Caco-2 (cell line): ENCODE measurements at regions not wholly inside any gene's neighbourhood (a gene's known extent, or its start where the extent isn't known, plus 50 kb on each side); places are given as distances from the start of the nearest gene placed in this dataset.

ENCODE experiments used
- BruUV-seq: library from RNA; stranded (reverse); fragments of 400-500 nt; replicated peaks from 2 replicates; lab custom pipeline; 2021; lab: Mats Ljungman, UMichigan
- CTCF ChIA-PET: fragments of 300-600 bp; sonication (Branson Sonifier 250); formaldehyde crosslinking; loops from one replicate; lab custom pipeline; 2022; ENCODE audit warnings: antibody characterized with exemption; lab: Charles Lee
- POLR2A ChIA-PET: fragments of 300-600 bp; sonication (Branson Sonifier 250); formaldehyde crosslinking; loops from one replicate; lab custom pipeline; 2022; ENCODE audit warnings: antibody characterized with exemption; lab: Charles Lee
- DNase-seq, 2 experiments: peaks; one replicate each; pipeline versions ENCODE4 v3.0.0 to v3.0.0-alpha.2; 2020 to 2022
- H3K27me3 ChIP-seq: replicated peaks from 2 replicates; pipeline ENCODE4 v1.6.0; 2011; ENCODE audit warnings: low read length; ENCODE audit not compliant: control insufficient read depth, insufficient read depth
- H3K36me3 ChIP-seq: 2 replicates; pipeline ENCODE4 v1.5.1; 2011; ENCODE audit warnings: low read length; ENCODE audit not compliant: control insufficient read depth, insufficient read depth
- H3K4me1 ChIP-seq: fragments of 250-450 bp; sonication (Bioruptor Pico); 2 replicates; pipeline ENCODE4 v1.5.1; 2020; ENCODE audit warnings: mild to moderate bottlenecking
- H3K4me3 ChIP-seq: 2 replicates; pipeline ENCODE4 v1.5.1; 2011; ENCODE audit warnings: low read depth, mild to moderate bottlenecking, control low read depth, low read length
- H3K9me3 ChIP-seq: fragments of 250-450 bp; sonication (Bioruptor Pico); 2 replicates; pipeline ENCODE4 v1.5.1; 2020; ENCODE audit warnings: mild to moderate bottlenecking, moderate library complexity
- H3K27ac Mint-ChIP-seq: one replicate; pipeline ENCODE4 v1.8.0; 2022; ENCODE audit warnings: mixed read lengths; ENCODE audit not compliant: unreplicated experiment
- H3K27me3 Mint-ChIP-seq: one replicate; pipeline ENCODE4 v1.8.0; 2022; ENCODE audit warnings: mixed read lengths; ENCODE audit not compliant: insufficient read depth, unreplicated experiment
- H3K36me3 Mint-ChIP-seq: one replicate; pipeline ENCODE4 v1.8.0; 2022; ENCODE audit warnings: mild to moderate bottlenecking, mixed read lengths; ENCODE audit not compliant: insufficient read depth, unreplicated experiment
- H3K4me1 Mint-ChIP-seq: one replicate; pipeline ENCODE4 v1.8.0; 2022; ENCODE audit warnings: low read depth, mixed read lengths; ENCODE audit not compliant: unreplicated experiment
- H3K4me3 Mint-ChIP-seq: one replicate; pipeline ENCODE4 v1.8.0; 2022; ENCODE audit warnings: mild to moderate bottlenecking, moderate library complexity, mixed read lengths; ENCODE audit not compliant: unreplicated experiment
- H3K9me3 Mint-ChIP-seq: one replicate; pipeline ENCODE4 v1.8.0; 2022; ENCODE audit warnings: mixed read lengths; ENCODE audit not compliant: unreplicated experiment
- intact Hi-C: fragments of 100-400 bp; cut with micrococcal nuclease; formaldehyde crosslinking; loops from one replicate; pipeline ENCODE4 v1.10.0; 2022; ENCODE audit not compliant: unreplicated experiment
- TF ChIP-seq, protein P1 (sequence below), 2 experiments: fragments of 200-600 bp in 1 of 2; IDR thresholded peaks; 1 replicate in 1 of 2; 2 replicates in 1 of 2; pipeline versions ENCODE4 v1.5.1 to v1.8.0; 2011 to 2022; ENCODE audit warnings: antibody characterized with exemption in 1 of 2, control low read depth in 1 of 2, inconsistent platforms in 1 of 2, low read depth in 1 of 2, low read length in 1 of 2, mild to moderate bottlenecking in 1 of 2, moderate library complexity in 1 of 2; ENCODE audit not compliant: insufficient read depth in 1 of 2, severe bottlenecking in 1 of 2, unreplicated experiment in 1 of 2

DNA sequence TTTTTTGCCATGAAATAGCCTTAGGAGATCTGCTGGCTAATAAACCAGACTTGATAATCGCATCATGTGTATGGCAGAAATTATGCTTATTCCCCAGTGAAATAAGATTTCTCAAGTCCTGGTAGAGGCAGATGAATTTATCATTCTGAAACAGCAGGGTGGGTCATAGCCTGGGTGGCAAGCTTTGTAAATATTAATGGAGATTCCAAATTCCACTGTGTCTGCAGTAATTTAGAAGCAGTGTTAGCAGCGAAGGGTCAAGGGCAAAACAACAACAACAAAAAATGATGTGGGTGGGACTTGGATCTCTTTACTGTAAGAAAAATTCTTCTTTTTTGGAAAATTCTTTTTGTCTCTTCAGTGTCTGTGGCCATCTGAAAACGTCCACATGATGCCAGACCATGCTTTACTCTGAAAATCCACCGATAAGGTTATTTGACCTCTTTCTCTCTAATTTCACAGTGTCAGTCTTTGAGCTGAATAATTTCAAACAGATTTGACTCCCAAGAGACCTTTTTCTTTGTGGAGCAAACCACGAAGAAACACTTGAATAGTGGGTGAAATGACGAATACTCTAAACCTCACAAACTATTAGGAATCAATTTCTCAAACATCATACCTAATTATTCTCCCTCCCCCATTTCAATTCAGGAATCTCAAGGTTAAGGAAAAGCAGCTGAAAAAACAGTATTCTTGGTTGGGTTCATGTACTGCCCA lies 106.0 kb upstream of the RPS23 start:
- no peaks in the 10 kb centered on the region for H3K36me3 ChIP-seq
- CTCF ChIA-PET = no interaction called here
- H3K27me3 ChIP-seq = no peaks in the 10 kb centered on the region
- H3K9me3 Mint-ChIP-seq = peaks cover 47% of the 10 kb centered on the region
- H3K27me3 Mint-ChIP-seq = no peaks in the 10 kb centered on the region
- H3K4me3 ChIP-seq = no peak overlapping the region
- POLR2A ChIA-PET = no interaction called here
- peaks cover 39% of the 10 kb centered on the region for H3K4me1 Mint-ChIP-seq
- peaks cover 32% of the 10 kb centered on the region for H3K36me3 Mint-ChIP-seq
- no TSS peak for BruUV-seq
- H3K4me1 ChIP-seq = peaks cover 23% of the 10 kb centered on the region
- H3K9me3 ChIP-seq = peaks cover 18% of the 10 kb centered on the region; the same call in 1 of the 2 replicates
- TF ChIP-seq, protein P1, sequence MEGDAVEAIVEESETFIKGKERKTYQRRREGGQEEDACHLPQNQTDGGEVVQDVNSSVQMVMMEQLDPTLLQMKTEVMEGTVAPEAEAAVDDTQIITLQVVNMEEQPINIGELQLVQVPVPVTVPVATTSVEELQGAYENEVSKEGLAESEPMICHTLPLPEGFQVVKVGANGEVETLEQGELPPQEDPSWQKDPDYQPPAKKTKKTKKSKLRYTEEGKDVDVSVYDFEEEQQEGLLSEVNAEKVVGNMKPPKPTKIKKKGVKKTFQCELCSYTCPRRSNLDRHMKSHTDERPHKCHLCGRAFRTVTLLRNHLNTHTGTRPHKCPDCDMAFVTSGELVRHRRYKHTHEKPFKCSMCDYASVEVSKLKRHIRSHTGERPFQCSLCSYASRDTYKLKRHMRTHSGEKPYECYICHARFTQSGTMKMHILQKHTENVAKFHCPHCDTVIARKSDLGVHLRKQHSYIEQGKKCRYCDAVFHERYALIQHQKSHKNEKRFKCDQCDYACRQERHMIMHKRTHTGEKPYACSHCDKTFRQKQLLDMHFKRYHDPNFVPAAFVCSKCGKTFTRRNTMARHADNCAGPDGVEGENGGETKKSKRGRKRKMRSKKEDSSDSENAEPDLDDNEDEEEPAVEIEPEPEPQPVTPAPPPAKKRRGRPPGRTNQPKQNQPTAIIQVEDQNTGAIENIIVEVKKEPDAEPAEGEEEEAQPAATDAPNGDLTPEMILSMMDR (IDR thresholded peaks at IDR 0.05; ENCODE audit: insufficient read depth in 1 of 2, low read depth in 1 of 2, low read length in 1 of 2, severe bottlenecking in 1 of 2, unreplicated experiment in 1 of 2) = no peak
- H3K27ac Mint-ChIP-seq = no peak overlapping the region
- no peak for DNase-seq
- intact Hi-C loops = no loop called here
- no peak overlapping the region for H3K4me3 Mint-ChIP-seq

DNA sequence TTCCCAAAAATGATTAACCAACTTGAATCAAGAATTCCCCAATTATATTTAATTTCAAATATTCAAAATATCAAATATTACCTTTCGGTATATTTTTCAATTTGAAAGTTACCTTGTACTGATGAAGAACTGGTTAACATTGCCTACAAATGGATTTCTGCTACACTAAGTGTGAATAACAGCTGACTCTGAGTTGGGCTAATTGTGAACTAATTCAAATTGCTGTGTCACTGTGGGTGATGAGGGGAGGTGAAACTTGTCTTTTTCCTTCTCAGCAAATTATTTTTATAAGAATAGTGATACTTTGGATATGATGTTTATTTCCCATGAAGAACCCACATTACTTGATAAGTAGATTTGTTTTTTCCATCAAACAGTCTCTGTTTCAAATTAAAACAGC lies 103.4 kb upstream of the RPS23 start:
- Histone ChIP-seq H3K4me1 (peaks cover 7% of the 10 kb centered on the region), H3K9me3 (peaks cover 11% of the 10 kb centered on the region; the same call in 1 of the 2 replicates), H3K36me3 (no peaks in the 10 kb centered on the region), H3K27me3 (no peaks in the 10 kb centered on the region), H3K4me3 (no peak overlapping the region)
- BruUV-seq = no TSS peak
- no peaks in the 10 kb centered on the region for H3K27me3 Mint-ChIP-seq
- H3K27ac Mint-ChIP-seq = no peak overlapping the region
- H3K4me3 Mint-ChIP-seq = no peak overlapping the region
- peaks cover 40% of the 10 kb centered on the region for H3K9me3 Mint-ChIP-seq
- H3K36me3 Mint-ChIP-seq = peaks cover 13% of the 10 kb centered on the region
- ChIA-PET POLR2A (no interaction called here), CTCF (no interaction called here)
- no peak for DNase-seq
- intact Hi-C loops = no loop called here
- H3K4me1 Mint-ChIP-seq = peaks cover 15% of the 10 kb centered on the region
- TF ChIP-seq, protein P1 (IDR thresholded peaks at IDR 0.05; ENCODE audit: insufficient read depth in 1 of 2, low read depth in 1 of 2, low read length in 1 of 2, severe bottlenecking in 1 of 2, unreplicated experiment in 1 of 2) = no peak

DNA sequence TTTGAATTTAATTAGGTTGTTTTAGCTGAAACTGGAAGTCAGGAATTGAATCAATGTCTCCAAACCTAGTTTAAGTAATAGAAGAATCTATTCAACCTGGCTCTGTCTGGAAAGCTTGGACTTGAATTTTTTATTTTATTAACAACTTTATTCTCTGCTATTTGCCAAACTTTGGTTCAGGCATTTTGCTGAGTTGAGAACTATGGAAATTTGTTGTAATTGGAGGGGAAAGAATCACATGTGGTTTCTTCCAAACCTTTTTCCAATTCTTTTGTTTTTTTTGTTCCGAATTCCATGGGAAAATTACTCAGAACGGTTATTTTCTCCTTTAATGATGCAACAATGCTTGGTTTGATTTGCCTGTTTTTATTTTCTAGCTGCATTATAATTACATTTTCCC lies 98.2 kb upstream of the RPS23 start:
- ChIA-PET POLR2A (no interaction called here), CTCF (interaction anchor here (0.7 kb wide), 1 partner anchor 11 kb away, joined by 4 read pairs; no protein-coding TSS in a partner anchor)
- intact Hi-C loops = no loop called here

More for the DNA sequence above, 98.2 kb upstream of the RPS23 start:
- Mint-ChIP-seq H3K4me3 (no peak overlapping the region), H3K27me3 (no peaks in the 10 kb centered on the region), H3K9me3 (peaks cover 29% of the 10 kb centered on the region), H3K36me3 (no peaks in the 10 kb centered on the region), H3K27ac (no peak overlapping the region), H3K4me1 (no peaks in the 10 kb centered on the region)
- 0 out of 2 replicates have a peak, but pooled peaks cover 5% of the 10 kb centered on the region for H3K9me3 ChIP-seq
- H3K4me3 ChIP-seq = no peak overlapping the region
- TF ChIP-seq, protein P1 (IDR thresholded peaks at IDR 0.05; ENCODE audit: insufficient read depth in 1 of 2, low read depth in 1 of 2, low read length in 1 of 2, severe bottlenecking in 1 of 2, unreplicated experiment in 1 of 2) = no peak
- no peaks in the 10 kb centered on the region for H3K4me1 ChIP-seq
- no TSS peak for BruUV-seq
- no peaks in the 10 kb centered on the region for H3K36me3 ChIP-seq
- no peaks in the 10 kb centered on the region for H3K27me3 ChIP-seq
- DNase-seq = no peak
